Choroid plexus epithelial cell (primary cell): ENCODE measurements at regions not wholly inside any gene's neighbourhood (a gene's known extent, or its start where the extent isn't known, plus 50 kb on each side); places are given as distances from the start of the nearest gene placed in this dataset.
"Not testable (repeated sequence)": the region's sequence is repeated elsewhere in the genome, so short reads cannot be mapped to it uniquely, and the experiment has no call there.

Source experiments
- DNase-seq: peaks from one replicate; pipeline ENCODE4 v3.0.0-alpha.2; 2010; ENCODE audit warnings: low read depth
- H3K4me3 ChIP-seq: 2 replicates; pipeline ENCODE4 v1.5.1; 2011; ENCODE audit warnings: low read depth, mild to moderate bottlenecking, control low read depth, low read length, moderate library complexity
- CTCF ChIP-seq: conservative IDR thresholded peaks from 2 replicates; pipeline ENCODE4 v1.5.1; 2011; ENCODE audit warnings: low read depth, mild to moderate bottlenecking, control low read depth, inconsistent platforms, low read length, moderate library complexity

- H3K4me3 ChIP-seq, result no peak overlapping the region
- DNase-seq, result no peak
- no peak for TF ChIP-seq CTCF
These were observed 311.7 kb upstream of the HTR2C start for GRCh38 chrX:114272096-114272686.

GRCh38 chrX:114270371-114270770 lies 313.5 kb upstream of the HTR2C start:
- H3K4me3 ChIP-seq, DNase-seq: not testable (repeated sequence)

GRCh38 chrX:114268643-114269042 lies 315.2 kb upstream of the HTR2C start:
- no peak overlapping the region for H3K4me3 ChIP-seq
- TF ChIP-seq CTCF, result no peak
- no peak for DNase-seq

GRCh38 chrX:114267142-114267541 lies 316.7 kb upstream of the HTR2C start:
- no peak overlapping the region for H3K4me3 ChIP-seq
- TF ChIP-seq CTCF, result no peak
- no peak for DNase-seq

GRCh38 chrX:114252186-114252585 lies 331.7 kb upstream of the HTR2C start:
- TF ChIP-seq CTCF, result no peak
- H3K4me3 ChIP-seq, result no peak overlapping the region
- DNase-seq, result no peak

GRCh38 chrX:114251575-114251974 lies 332.3 kb upstream of the HTR2C start:
- no peak for TF ChIP-seq CTCF
- no peak overlapping the region for H3K4me3 ChIP-seq
- DNase-seq, result no peak

GRCh38 chrX:114221445-114221844 lies 362.4 kb upstream of the HTR2C start:
- H3K4me3 ChIP-seq, result no peak overlapping the region
- TF ChIP-seq CTCF, result no peak
- no peak for DNase-seq
